ENCODE measurements at regions not wholly inside any gene's neighbourhood (a gene's known extent, or its start where the extent isn't known, plus 50 kb on each side); places are given as distances from the start of the nearest gene placed in this dataset.

DNA sequence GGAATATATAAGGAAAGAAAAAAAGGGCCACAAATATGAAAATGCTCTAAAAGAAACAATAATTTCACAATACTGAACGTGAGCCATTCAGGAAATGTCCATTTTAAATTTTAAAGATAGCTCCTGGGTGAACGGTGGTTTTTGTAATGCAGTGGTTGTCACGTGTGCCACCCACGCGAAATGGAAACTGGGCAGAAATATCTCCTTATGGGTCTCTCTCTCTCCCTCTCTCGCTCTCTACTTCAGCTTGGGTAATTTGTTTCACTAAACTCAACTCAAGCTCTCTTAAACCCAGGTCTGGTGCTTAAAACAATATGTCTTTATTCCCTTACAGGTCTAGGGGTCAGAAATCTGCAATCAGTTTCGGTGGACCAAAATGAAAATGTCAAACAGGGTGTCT is 150.8 kb downstream of the OR2B2 start:
- H3K36me3 Mint-ChIP-seq (ENCODE audit: low read depth), result no peaks in the 10 kb centered on the region
- H3K27ac Mint-ChIP-seq, result no peak overlapping the region
- no peak overlapping the region for H3K4me3 Mint-ChIP-seq
- peaks cover 4% of the 10 kb centered on the region for H3K4me1 Mint-ChIP-seq
- TF ChIP-seq, protein P1, sequence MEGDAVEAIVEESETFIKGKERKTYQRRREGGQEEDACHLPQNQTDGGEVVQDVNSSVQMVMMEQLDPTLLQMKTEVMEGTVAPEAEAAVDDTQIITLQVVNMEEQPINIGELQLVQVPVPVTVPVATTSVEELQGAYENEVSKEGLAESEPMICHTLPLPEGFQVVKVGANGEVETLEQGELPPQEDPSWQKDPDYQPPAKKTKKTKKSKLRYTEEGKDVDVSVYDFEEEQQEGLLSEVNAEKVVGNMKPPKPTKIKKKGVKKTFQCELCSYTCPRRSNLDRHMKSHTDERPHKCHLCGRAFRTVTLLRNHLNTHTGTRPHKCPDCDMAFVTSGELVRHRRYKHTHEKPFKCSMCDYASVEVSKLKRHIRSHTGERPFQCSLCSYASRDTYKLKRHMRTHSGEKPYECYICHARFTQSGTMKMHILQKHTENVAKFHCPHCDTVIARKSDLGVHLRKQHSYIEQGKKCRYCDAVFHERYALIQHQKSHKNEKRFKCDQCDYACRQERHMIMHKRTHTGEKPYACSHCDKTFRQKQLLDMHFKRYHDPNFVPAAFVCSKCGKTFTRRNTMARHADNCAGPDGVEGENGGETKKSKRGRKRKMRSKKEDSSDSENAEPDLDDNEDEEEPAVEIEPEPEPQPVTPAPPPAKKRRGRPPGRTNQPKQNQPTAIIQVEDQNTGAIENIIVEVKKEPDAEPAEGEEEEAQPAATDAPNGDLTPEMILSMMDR (IDR thresholded peaks at IDR 0.05; ENCODE audit: unreplicated experiment in 3 of 3), result no peak
- H3K9me3 Mint-ChIP-seq, result no peaks in the 10 kb centered on the region
- peaks cover 9% of the 10 kb centered on the region for H3K27me3 Mint-ChIP-seq (ENCODE audit: low read depth)

DNA sequence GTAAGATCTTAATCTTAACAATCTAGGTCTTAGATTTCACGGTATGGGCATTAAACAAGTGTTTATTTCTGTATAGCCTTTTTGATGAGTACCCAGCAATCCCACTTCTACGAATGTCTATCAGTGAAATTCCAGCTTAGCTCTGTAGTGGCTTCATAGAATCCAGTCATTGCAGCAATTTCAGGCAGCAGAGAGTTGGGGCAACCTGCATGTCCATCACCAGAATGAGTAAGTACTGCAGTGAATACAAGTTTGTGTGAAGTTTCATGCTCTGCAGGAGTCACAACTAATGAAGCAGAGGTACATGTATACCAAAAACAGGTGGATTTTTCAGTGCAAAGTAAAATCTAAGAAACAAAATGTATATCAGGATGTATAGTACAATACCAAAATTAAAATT is 151.7 kb downstream of the OR2B2 start:
- peaks cover 9% of the 10 kb centered on the region for H3K27me3 Mint-ChIP-seq (ENCODE audit: low read depth)
- no peak overlapping the region for H3K4me3 Mint-ChIP-seq
- peaks cover 4% of the 10 kb centered on the region for H3K4me1 Mint-ChIP-seq
- no peaks in the 10 kb centered on the region for H3K9me3 Mint-ChIP-seq
- H3K36me3 Mint-ChIP-seq (ENCODE audit: low read depth), result no peaks in the 10 kb centered on the region
- TF ChIP-seq, protein P1 (IDR thresholded peaks at IDR 0.05; ENCODE audit: unreplicated experiment in 3 of 3), result no peak
- H3K27ac Mint-ChIP-seq, result no peak overlapping the region

- H3K9me3 Mint-ChIP-seq, result no peaks in the 10 kb centered on the region
- H3K36me3 Mint-ChIP-seq (ENCODE audit: low read depth), result no peaks in the 10 kb centered on the region
- peaks cover 4% of the 10 kb centered on the region for H3K27me3 Mint-ChIP-seq (ENCODE audit: low read depth)
- peaks cover 4% of the 10 kb centered on the region for H3K4me1 Mint-ChIP-seq
- TF ChIP-seq, protein P1 (IDR thresholded peaks at IDR 0.05; ENCODE audit: unreplicated experiment in 3 of 3), result no peak
- no peak overlapping the region for H3K4me3 Mint-ChIP-seq
- H3K27ac Mint-ChIP-seq, result no peak overlapping the region
Observed at GRCh38 chr6:27759930-27760329, 152.3 kb downstream of the OR2B2 start.

- Mint-ChIP-seq H3K27ac (peak overlapping the region in 1 of 3 experiments; percentile 66), H3K9me3 (no peaks in the 10 kb centered on the region), H3K36me3 (ENCODE audit: low read depth) (no peaks in the 10 kb centered on the region), H3K27me3 (ENCODE audit: low read depth) (peaks cover 8% of the 10 kb centered on the region), H3K4me3 (peak overlapping the region; percentile 62 to 84 (median 80)), H3K4me1 (peaks cover 4% of the 10 kb centered on the region)
- TF ChIP-seq, protein P1 (IDR thresholded peaks at IDR 0.05; ENCODE audit: unreplicated experiment in 3 of 3), result no peak
Observed at GRCh38 chr6:27758491-27758890, 153.7 kb downstream of the OR2B2 start.

DNA sequence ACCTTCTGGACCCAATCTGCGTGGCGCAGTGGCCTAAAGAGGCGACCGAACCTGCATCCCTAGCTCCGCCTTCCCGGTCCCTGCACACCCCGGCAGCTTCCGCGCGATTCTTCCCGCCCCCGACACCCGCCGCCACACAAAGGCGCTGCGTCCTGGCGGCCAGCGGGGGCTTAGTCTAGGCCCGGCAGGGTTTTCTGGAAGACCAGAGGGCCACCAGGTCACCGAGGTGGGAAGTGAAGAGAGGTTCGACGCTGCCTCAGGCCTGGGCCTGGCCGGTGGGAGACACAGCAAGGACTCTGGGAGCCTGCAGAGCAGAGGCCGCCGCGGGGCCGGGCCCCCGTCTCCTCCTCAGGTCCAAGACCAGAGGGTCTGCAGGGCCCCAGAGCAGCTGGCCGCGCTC is 154.9 kb downstream of the OR2B2 start:
- Mint-ChIP-seq H3K4me1 (peaks cover 4% of the 10 kb centered on the region), H3K4me3 (peak overlapping the region; percentile 64 to 86 (median 84)), H3K27me3 (ENCODE audit: low read depth) (peaks cover 8% of the 10 kb centered on the region), H3K9me3 (no peaks in the 10 kb centered on the region), H3K36me3 (ENCODE audit: low read depth) (no peaks in the 10 kb centered on the region), H3K27ac (peak overlapping the region in 1 of 3 experiments; percentile 81)
- TF ChIP-seq, protein P1 (IDR thresholded peaks at IDR 0.05; ENCODE audit: unreplicated experiment in 3 of 3), result no peak

GRCh38 chr6:27755768-27756167 is 156.4 kb downstream of the OR2B2 start:
- Mint-ChIP-seq H3K27me3 (ENCODE audit: low read depth) (peaks cover 8% of the 10 kb centered on the region), H3K36me3 (ENCODE audit: low read depth) (no peaks in the 10 kb centered on the region), H3K4me3 (peak overlapping the region in 1 of 3 experiments; percentile 47), H3K4me1 (peaks cover 4% of the 10 kb centered on the region), H3K27ac (no peak overlapping the region), H3K9me3 (no peaks in the 10 kb centered on the region)
- TF ChIP-seq, protein P1 (IDR thresholded peaks at IDR 0.05; ENCODE audit: unreplicated experiment in 3 of 3), result no peak
